Stimulated activated CD4-positive, alpha-beta T cell treated with anti-CD3 and anti-CD28 coated beads, Interleukin-12 subunit alpha, Interleukin-12 subunit beta, amount 100 ng/mL, for 48 hours (primary cell): ENCODE measurements at regions not wholly inside any gene's neighbourhood (a gene's known extent, or its start where the extent isn't known, plus 50 kb on each side); places are given as distances from the start of the nearest gene placed in this dataset.

ENCODE experiments used
- DNase-seq, 3 donors: peaks; one replicate each; pipeline ENCODE4 v3.0.0-alpha.2; 2020; ENCODE audit warnings: low read depth in 2 of 3, low spot score in 1 of 3

- no peak for DNase-seq
Measured at GRCh38 chr17:13310858-13311257, 290.9 kb downstream of the HS3ST3A1 start.

- peak in 1 of 3 donors; percentile 8 for DNase-seq
Measured at GRCh38 chr17:13306310-13306962, 288.6 kb upstream of the ELAC2 start.

- DNase-seq = no peak
Measured at GRCh38 chr17:13302983-13303382, 285.2 kb upstream of the ELAC2 start.

- DNase-seq = no peak
Measured at GRCh38 chr17:13302419-13302818, 284.6 kb upstream of the ELAC2 start.

- no peak for DNase-seq
Measured at GRCh38 chr17:13297183-13297582, 279.4 kb upstream of the ELAC2 start.

GRCh38 chr17:13293421-13293820 is 275.6 kb upstream of the ELAC2 start:
- no peak for DNase-seq

GRCh38 chr17:13292291-13292690 is 274.5 kb upstream of the ELAC2 start:
- DNase-seq = no peak

- no peak for DNase-seq
Measured at GRCh38 chr17:13288248-13288647, 270.4 kb upstream of the ELAC2 start.

- no peak for DNase-seq
Measured at GRCh38 chr17:13287226-13287625, 269.4 kb upstream of the ELAC2 start.

- no peak for DNase-seq
Measured at GRCh38 chr17:13283606-13284005, 265.8 kb upstream of the ELAC2 start.

- DNase-seq = no peak
Measured at GRCh38 chr17:13281626-13282025, 263.8 kb upstream of the ELAC2 start.

- DNase-seq = no peak
Measured at GRCh38 chr17:13273806-13274205, 256.0 kb upstream of the ELAC2 start.

- no peak for DNase-seq
Measured at GRCh38 chr17:13272296-13272695, 254.5 kb upstream of the ELAC2 start.

GRCh38 chr17:13268791-13269595 is 251.2 kb upstream of the ELAC2 start:
- no peak for DNase-seq

- DNase-seq = no peak
Measured at GRCh38 chr17:13266606-13267005, 248.8 kb upstream of the ELAC2 start.

- DNase-seq = no peak
Measured at GRCh38 chr17:13265311-13265710, 247.5 kb upstream of the ELAC2 start.

GRCh38 chr17:13263746-13264145 is 245.9 kb upstream of the ELAC2 start:
- DNase-seq = no peak

GRCh38 chr17:13256545-13256944 is 238.7 kb upstream of the ELAC2 start:
- DNase-seq = no peak

GRCh38 chr17:13253733-13254410 is 236.0 kb upstream of the ELAC2 start:
- DNase-seq = no peak

GRCh38 chr17:13244513-13244912 is 226.7 kb upstream of the ELAC2 start:
- no peak for DNase-seq

GRCh38 chr17:13243585-13243984 is 225.8 kb upstream of the ELAC2 start:
- DNase-seq = no peak

- DNase-seq = no peak
Measured at GRCh38 chr17:13240851-13241250, 223.0 kb upstream of the ELAC2 start.
